ENCODE measurements at regions not wholly inside any gene's neighbourhood (a gene's known extent, or its start where the extent isn't known, plus 50 kb on each side); places are given as distances from the start of the nearest gene placed in this dataset.

GRCh38 chr13:69109891-69110525, 997.6 kb upstream of the ATXN8OS start:
- H3K4me1 ChIP-seq, result no peaks in the 10 kb centered on the region
- H3K27me3 ChIP-seq, result no peaks in the 10 kb centered on the region
- TF ChIP-seq POLR2A (IDR thresholded peaks at IDR 0.05) (no peak), CTCF (IDR thresholded peaks at IDR 0.05) (no peak)
- DNase-seq, result no peak
- no peak overlapping the region for H3K4me3 ChIP-seq (replicated peaks in 1 of 3)
- 81 to 85% methylated on average over 3 of the region's 3 CpGs for WGBS, 2 donors
- intact Hi-C loops (cut with DNase I), result no loop called here
- no peaks in the 10 kb centered on the region for H3K36me3 ChIP-seq
- H3K27ac ChIP-seq, result no peak overlapping the region
- H3K9me3 ChIP-seq, result no peaks in the 10 kb centered on the region

- no peak for DNase-seq
- H3K9me3 ChIP-seq, result no peaks in the 10 kb centered on the region
- no peak overlapping the region for H3K4me3 ChIP-seq (replicated peaks in 1 of 3)
- no peaks in the 10 kb centered on the region for H3K27me3 ChIP-seq
- intact Hi-C loops (cut with DNase I), result no loop called here
- H3K36me3 ChIP-seq, result no peaks in the 10 kb centered on the region
- H3K4me1 ChIP-seq, result no peaks in the 10 kb centered on the region
- TF ChIP-seq CTCF (IDR thresholded peaks at IDR 0.05) (no peak), POLR2A (IDR thresholded peaks at IDR 0.05) (no peak)
- H3K27ac ChIP-seq, result no peak overlapping the region
Measured at GRCh38 chr13:69108486-69108885, 999.1 kb upstream of the ATXN8OS start.

GRCh38 chr13:69107436-69107835, 1000.2 kb upstream of the ATXN8OS start:
- no peak for DNase-seq
- H3K36me3 ChIP-seq, result no peaks in the 10 kb centered on the region
- no peak overlapping the region for H3K4me3 ChIP-seq (replicated peaks in 1 of 3)
- H3K4me1 ChIP-seq, result no peaks in the 10 kb centered on the region
- H3K27ac ChIP-seq, result no peak overlapping the region
- H3K9me3 ChIP-seq, result no peaks in the 10 kb centered on the region
- intact Hi-C loops (cut with DNase I), result no loop called here
- no peaks in the 10 kb centered on the region for H3K27me3 ChIP-seq
- TF ChIP-seq POLR2A (IDR thresholded peaks at IDR 0.05), result no peak
- no peak for TF ChIP-seq CTCF (IDR thresholded peaks at IDR 0.05)

- Histone ChIP-seq H3K27ac (no peak overlapping the region), H3K27me3 (no peaks in the 10 kb centered on the region), H3K9me3 (no peaks in the 10 kb centered on the region), H3K4me3 (replicated peaks in 1 of 3) (no peak overlapping the region), H3K4me1 (no peaks in the 10 kb centered on the region), H3K36me3 (no peaks in the 10 kb centered on the region)
- no peak for TF ChIP-seq CTCF (IDR thresholded peaks at IDR 0.05)
- no peak for TF ChIP-seq POLR2A (IDR thresholded peaks at IDR 0.05)
- DNase-seq, result no peak
- intact Hi-C loops (cut with DNase I), result no loop called here
- WGBS, 2 donors, result 90 to 95% methylated on average over 1 of the region's 1 CpG
Measured at GRCh38 chr13:69101841-69102240, 1005.8 kb upstream of the ATXN8OS start.

GRCh38 chr13:69094485-69094884, 1013.1 kb upstream of the ATXN8OS start:
- WGBS, 2 donors, result 61 to 67% methylated on average over 1 of the region's 1 CpG
- no peak for TF ChIP-seq CTCF (IDR thresholded peaks at IDR 0.05)
- TF ChIP-seq POLR2A (IDR thresholded peaks at IDR 0.05), result no peak
- H3K9me3 ChIP-seq, result no peaks in the 10 kb centered on the region
- H3K4me1 ChIP-seq, result no peaks in the 10 kb centered on the region
- no peaks in the 10 kb centered on the region for H3K27me3 ChIP-seq
- no peak for DNase-seq
- no peak overlapping the region for H3K27ac ChIP-seq
- intact Hi-C loops (cut with DNase I), result no loop called here
- no peaks in the 10 kb centered on the region for H3K36me3 ChIP-seq
- H3K4me3 ChIP-seq (replicated peaks in 1 of 3), result no peak overlapping the region
